GM19463 (cell line): ENCODE measurements at regions not wholly inside any gene's neighbourhood (a gene's known extent, or its start where the extent isn't known, plus 50 kb on each side); places are given as distances from the start of the nearest gene placed in this dataset.

Source experiments
- ATAC-seq: cut with Tn5 transposase; IDR thresholded peaks from one replicate; pipeline ENCODE4 v1.9.1; 2021; ENCODE audit warnings: mild to moderate bottlenecking, moderate library complexity; ENCODE audit not compliant: unreplicated experiment

DNA sequence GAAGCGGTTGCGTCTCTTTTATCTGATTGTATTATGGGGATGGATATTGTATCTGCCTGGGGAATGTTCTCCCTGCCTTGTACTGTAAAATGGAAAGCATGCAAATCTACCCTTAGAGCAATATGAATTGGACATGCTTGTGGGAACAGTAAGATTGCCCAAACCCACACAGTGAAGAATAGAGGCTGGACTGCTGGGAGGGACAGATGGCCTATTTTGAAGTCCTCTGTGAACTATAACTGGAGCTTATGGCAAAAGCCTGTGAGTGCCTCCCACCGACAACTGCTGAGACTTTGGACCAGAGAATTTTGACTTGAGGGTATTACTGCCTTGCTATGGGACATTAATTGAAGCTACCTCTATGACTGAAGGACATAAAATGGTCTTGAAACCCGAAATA, 168.9 kb downstream of the ERCC6L2 start:
- ATAC-seq: no peak

DNA sequence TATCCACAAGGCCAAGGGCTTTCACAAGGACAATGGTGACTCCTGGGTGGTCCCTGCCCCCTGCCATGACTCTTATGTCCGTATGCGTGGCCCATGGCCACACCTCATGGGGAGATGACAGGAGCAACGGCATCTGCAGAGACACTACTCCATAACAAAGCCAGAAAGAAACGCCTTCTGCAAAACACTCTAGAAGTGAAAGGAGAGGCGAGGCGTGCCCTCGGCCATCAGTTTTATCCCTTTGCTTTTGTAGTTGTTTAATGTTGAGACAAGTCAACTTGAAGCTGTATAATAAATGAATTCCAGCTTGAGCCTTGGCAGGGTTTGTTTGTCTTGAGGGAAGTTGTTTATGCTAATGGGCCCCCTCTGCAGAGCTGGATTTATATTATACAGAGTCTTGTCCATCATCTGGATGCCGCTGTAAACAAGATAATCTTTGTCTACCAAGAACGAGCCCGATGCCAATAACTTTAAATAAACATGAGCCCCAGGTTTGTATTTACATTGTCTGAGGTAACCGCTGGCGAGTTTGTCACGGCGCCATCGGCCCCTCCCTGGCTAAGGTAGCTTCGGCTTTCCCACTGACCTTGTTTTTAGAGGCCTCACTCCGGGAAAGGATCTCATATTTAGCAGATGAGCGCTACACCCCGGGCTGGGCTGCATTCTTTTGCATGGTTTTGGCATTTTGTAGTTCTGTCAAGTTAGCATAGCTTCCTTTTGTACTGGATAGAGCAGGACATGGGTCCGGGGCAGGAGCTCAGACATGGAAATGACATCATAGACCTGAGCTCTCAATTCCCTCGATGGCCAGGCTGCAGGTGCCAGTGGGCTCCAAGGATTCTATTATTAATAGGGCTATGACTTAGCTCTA, 165.3 kb downstream of the ERCC6L2 start:
- no peak for ATAC-seq

DNA sequence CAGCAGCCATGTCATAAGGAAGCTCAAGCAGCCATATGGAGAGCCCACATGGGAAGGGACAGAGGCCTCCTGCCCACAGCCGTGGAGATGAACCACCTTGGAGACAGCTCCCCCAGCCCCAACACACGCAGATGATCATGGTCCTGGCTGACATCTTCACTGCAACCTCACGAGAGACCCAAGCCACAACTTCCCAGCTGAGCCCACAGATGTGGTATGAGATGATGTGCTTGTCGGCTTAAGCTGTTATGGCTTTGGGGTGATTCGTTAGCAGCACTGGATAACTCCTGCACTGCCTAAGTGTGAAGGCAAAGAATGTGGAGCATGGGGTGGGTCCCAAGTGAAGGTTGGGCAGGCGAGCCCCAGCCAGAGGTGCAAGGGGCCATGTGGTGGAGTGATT, 163.4 kb downstream of the ERCC6L2 start:
- ATAC-seq: no peak

DNA sequence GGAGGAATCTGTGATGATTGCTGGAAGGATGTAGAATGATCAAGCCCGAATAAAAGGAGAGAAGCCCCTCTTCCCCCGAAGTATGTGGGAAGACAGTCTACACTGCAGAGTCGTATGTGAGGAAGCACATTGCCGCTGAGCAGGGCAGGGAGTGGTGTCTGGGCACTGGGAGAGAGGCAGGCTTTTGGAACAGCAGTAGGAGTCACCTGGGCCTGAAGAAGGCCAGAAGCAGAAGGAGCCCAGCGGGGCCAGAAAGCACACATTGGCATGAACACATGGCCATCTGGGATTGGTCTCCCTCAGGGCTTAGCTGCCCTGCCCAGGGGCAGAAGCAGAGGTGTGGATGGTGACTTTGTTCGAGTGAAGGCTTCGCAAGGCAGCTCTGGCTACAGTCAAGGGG, 162.8 kb downstream of the ERCC6L2 start:
- no peak for ATAC-seq

DNA sequence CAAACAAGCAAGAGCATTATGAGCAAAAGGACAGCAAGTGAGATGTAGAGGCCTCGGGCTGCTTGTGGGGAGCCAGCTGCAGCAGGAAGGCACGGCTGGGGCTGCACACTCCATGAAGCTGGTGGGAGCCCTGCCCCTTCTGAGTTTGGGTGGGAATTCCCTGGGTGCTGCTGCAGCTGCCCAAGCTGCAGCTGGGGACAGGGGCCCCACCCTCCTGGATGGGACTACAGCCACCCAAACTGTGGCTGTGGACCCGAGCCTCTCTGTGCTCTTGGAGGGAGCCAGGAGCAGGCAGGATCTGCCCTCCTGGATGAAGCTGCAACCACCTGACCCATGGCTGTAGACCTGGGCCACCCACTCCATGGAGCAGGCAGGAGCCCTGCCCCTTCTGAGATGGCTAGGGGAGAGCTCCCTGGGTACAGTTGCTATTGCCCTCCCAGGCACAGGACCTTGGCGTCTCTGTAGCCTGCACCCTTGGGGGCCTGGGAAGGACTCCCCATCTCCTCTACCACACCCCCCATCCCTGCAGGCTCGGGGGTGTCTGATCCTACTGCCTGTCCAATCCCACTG, 159.1 kb downstream of the ERCC6L2 start:
- no peak for ATAC-seq

DNA sequence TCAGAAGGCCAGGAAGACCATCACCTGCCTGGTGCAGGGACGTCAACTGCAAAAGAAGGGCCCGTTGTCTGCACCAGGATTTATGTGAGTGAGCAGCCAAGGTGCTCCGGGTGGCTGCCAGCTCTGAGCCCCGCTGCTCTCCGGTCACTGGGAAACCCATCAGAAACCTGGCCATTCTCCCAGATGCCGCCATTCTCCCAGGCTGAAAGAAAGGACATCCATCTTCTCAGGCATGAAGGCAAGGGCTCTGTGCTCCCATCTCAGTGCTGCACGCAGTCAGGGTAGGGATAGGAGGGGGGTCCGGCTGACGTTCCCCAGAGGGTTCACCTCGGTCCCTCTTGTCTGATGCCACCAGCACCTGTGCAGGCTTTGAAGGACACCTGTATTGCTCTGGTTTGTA, 158.4 kb downstream of the ERCC6L2 start:
- no peak for ATAC-seq

DNA sequence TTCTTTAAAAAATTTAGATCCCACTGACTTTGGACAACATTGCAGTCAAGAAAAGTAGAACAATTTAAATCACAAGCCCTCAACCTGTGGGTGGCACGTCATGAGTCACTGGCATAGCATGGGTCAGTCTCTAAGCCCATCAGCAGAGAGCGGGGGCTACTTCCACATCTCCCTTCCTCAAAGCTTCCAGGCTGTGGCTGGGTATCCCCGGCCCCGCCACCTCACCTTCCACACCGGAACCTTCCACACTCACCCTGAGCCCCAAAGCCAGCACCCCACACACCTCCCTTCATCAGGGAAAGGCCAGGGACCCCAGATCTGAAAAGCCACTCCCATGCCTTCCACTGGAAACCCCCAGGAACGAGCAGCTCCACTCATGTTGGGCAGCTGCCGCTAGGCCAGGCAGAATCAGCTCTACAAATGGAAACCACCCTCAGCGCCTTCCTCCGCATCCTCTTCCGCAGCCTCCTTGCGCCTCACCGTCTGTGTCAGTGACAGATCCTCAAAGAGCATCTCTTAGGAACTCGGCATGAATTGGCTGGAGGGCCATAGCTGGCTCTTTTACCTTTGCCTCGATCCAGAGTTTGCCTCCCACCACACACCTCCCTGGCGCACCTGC, 156.5 kb downstream of the ERCC6L2 start:
- no peak for ATAC-seq

DNA sequence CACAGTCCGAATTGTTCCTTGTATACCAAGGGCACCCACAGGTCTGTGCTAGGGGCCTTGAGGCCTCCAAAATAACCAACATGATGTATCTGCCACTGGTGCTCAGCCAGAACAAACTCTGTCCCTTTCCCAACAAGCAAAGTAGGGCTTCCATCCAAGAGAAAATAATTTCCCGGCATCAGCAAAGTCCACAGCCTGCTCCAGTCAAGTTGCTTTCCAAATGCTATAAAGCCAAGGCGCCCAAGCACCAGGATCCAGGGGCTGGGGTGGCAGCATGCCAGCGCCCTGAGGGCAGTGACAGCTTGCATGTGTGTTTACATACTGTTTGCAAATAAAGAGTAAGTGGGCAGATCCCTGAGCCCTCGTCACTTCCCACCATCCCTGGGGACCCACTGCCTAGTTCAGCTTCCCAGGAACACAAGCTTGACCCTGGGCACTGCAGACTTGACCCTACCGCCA, 155.9 kb downstream of the ERCC6L2 start:
- ATAC-seq: no peak

DNA sequence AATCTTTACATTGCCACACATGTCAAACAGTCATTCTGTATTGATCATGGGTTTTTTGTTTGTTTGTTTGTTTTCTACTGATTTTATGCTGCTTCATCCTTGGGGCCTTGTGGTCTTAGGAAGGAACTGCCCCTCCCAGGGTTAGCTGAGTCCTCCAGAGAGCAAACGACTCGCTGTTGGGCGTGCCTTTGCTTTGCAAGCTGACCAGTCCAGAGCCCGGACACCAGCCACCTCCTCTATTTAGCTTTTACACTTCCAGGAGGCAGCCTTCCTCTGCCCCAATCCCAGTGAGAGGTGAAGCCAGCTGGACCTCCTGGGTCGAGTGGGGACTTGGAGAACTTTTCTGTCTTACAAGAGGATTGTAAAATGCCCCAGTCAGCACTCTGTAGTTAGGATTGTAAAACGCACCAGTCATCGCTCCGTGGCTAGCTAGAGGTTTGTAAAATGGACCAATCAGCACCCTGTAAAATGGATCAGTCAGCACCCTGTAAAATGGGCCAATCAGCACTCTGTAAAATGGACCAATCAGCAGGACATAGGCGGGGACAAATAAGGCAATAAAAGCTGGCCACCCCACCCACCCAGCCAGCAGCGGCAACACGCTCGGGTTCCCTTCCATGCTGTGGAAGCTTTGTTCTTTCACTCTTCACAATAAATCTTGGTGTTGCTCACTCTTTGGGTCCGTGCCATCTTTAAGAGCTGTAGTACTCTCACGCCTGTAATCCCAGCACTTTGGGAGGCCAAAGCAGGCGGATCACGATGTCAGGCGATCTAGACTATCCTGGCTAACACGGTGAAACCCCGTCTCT, 154.4 kb downstream of the ERCC6L2 start:
- ATAC-seq: no peak

DNA sequence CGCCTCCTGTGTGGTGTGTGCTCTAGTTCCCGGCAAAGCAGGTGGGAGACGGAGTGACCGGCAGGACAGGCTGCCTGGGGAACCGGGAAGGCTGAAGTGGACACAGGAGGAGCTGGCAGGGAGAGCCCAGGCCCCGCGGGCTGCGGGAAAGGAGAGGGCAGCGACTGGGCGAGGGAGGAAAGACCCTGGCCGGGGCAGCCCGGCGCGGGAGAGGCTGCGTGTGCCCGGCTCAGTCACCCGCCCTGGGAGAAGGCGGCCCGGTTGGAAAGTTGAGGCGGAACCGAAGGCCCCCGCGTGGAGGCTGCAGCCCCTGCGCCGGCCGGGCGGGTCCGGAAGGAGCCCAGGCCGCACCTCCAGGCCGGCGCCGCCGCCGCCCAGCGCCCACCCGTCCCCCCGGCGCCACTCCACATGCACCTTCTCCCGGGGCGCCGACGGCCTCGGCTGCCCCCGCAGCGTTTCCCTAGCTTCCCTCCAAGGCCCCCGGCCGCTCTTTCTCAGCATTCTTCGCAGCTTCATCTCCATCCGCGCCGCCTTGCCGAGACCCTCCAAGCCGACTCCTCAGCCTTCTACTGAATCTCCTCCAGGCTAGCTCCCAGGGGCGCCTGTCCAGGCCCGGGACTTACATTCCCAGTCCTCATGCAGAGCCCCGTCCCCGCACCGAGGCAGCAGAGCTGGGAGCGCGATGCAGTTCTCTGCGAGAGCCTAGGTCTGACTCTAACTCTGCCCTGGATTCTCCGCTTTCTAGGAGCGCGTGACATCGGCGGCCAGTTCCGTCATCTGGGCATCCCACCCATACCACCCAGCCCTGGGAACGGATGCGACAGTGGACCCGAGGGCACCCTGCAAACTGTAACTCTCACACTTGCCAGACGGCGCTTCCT, 152.0 kb downstream of the ERCC6L2 start:
- ATAC-seq: no peak

DNA sequence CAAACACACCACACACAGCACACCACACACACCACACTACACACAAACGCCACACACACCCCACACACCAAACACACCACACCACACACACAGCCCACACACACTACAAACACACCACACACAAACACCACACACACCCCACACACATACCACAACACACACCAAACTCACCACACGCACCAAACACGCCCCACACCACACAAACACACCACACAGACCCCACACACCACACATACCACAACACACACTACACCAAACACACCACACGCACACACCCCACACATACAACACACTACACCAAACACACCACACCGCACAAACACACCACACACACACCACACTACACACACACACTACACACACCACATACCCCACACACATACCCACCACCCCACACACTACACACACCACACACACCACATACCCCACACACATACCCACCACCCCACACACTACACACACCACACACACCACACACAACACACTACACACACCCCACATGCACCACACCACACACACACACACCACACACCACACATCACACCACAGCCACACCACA, 151.2 kb downstream of the ERCC6L2 start:
- ATAC-seq: no peak

DNA sequence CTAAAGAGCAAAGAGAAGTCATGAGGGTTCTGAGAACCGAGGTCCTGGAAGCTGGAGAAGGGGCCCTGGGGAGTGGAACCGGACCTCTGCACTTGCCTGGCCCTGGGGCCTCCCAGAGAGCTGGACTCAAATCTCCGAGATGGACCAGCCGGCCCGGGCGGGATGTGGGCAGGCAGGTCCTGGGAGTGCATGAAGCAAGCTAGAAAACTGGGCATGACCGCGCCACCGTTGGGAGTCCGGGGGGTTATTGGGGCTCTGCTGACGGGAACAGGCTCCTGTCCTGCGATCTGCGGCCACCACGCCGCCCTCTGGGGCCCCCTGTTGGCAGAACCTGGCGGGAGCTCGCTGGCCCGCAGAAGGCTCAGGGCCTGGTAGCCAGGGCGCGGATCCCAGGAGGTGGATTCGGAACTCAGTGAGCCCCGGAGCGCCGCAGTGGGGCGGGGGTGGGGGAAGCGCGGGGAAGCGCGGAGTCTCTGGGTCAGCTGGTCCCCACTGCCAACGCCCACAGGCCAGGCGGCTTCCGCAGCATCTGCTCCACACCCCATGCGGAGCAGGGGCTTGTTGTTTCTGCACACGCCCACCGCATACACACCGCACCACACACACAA, 150.6 kb downstream of the ERCC6L2 start:
- ATAC-seq: no peak

DNA sequence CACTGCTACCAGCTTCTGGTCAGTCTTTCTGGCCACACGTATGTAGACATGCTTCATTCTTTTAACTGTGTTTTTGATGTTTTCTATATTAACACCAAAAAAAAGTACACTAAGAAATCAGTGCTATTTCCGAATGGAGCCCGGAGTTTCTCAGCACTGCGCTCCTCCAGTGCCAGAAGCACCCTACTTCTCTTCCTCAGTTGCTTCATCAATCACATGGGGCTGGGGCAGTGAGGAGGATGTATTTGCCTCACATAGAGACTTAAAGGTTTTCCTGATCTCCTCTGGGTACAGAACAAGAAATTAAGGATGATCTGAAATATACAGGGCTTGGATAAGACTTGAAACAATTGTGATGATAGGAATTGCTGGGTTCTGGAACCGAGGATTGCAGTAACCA, 148.0 kb downstream of the ERCC6L2 start:
- ATAC-seq: no peak

DNA sequence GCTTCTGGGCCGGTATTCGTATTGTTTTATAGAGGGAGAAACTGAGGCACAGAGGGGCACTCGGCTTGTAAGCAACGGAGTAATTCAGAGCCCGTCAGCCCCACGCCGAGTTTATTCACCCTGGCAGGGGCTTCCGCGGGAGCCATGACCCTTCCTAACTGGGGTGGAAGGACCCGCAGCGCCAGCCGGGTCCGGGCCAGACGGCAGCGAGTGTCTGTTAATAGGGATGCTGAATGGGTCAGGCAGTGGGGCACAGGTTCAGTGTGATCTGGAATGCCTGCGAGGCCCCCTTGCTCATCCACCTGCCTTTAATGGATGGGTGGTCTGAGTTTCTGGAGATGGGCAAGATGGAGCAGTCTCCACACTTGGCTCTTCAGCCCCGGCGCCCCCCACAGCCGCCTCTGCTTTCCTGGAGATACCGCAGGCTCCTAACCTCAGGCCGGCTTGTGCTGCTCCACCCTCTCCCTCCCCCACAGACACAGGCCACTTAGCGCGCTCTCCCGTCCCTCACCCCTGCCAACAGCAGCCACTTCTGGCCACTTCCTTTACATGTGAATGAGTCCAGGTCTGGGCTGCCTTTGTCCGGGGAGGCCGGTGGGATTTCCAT, 147.1 kb downstream of the ERCC6L2 start:
- no peak for ATAC-seq

DNA sequence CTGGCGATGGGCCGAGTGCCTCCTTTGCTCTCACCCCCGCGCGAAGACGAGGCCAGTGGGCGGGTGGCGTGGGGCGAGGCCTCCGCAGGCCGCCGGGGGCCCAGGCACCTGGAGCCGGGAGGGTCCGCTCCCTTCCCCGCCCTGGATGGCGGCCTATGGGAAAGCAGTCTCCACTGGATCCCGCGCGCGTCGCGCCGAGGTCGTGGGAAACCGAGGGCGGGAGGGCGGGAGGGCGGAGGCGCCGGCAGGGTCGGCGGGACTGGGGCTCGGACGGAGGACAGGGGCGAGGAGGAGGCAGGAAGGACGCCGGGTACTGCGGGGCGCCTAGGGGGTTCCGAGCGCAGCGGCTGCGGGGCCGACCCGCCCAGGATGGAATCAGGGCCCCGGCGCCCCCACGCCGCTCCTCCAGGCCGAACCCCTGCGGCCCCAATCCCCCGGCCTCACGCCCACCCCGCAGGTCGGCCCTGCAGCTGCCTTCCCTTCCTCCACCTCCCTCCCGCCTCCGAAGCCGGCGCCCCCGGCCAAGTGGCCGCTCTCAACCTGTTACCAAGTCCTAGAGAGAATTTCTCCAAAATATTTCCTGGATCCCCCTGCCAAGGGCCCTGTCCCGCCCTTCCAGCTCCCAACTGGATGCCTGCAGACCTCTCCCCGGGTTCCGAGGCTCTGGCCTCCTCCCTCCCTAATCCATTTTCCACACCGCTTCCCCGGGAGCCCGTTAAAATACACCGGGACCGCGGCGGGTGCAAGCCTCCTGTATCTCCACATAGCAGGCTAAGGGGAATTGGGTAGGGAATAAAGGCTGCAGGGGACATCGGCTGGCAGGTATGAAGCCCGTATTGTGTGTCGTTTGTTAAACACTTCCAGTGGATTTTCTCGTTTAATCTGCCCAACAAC, 146.3 kb downstream of the ERCC6L2 start:
- no peak for ATAC-seq

DNA sequence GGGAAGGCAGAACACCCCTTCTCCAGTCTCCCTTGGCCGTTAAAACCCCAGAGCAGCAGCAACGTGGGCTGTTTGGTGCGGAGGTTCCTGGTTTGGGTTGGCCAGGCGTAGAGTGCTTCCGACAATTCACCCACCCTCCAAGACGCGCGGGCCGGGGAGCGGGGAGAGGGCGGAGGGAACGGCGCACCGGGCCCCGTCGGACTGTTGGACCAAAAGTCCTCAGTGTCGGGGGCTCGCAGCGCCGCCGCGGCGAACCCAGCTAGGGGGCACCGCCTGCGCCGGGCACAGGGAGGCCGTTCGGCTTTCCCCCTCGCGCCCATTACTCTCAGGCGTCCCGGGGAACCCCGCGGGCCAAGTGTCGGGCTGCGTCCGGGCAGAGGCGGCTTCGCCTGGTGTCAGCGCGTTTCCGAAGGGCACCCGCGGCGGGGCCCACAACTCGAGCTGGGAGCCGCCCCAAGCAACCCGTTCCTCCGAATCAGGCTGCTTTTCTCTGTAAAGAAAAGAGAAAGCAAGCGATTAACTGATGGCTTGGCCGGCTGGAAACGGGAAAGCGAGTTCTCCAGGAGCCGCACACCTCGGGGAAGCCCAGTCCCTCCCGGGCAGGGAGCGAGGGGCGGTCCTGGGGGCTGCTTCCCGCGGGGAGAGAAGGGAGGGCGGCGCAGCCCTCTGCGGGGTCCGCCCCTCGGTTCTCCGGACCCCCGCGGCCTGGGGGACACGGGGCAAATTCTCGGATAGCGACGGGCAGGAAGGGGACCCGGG, 145.5 kb downstream of the ERCC6L2 start:
- no peak for ATAC-seq

DNA sequence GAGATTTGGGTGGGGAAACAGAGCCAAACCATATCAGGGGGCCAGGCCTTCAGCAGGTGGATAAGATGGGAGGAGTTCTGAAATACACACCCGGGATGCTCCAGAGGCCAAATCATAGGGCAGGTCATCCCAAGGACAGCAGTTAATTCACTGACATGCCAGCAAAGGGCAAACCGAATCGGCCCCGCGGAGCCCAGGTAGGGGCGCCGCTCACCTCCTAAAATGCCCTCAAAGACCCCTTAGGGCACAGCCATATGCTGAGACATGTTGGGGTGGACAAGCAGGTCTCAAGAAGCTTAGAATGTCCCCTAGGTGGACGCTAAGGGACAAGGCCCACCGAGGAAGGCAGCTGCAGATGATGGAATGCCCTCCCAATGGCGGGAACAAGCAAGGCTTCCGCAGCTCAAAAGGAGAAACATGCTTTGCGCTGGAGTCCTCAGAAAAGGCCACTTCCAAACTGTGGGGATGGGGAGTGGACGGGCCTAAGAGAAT, 144.9 kb downstream of the ERCC6L2 start:
- ATAC-seq: no peak
